NT2/D1 (cell line): ENCODE measurements at regions not wholly inside any gene's neighbourhood (a gene's known extent, or its start where the extent isn't known, plus 50 kb on each side); places are given as distances from the start of the nearest gene placed in this dataset.
"Not testable (repeated sequence)": the region's sequence is repeated elsewhere in the genome, so short reads cannot be mapped to it uniquely, and the experiment has no call there.

Experiments used
- DNase-seq: peaks from one replicate; pipeline ENCODE4 v3.0.0-alpha.2; 2011; ENCODE audit warnings: low read depth, low spot score
- H3K27me3 ChIP-seq: 2 replicates; pipeline ENCODE4 v1.6.0; 2011; ENCODE audit warnings: mild to moderate bottlenecking; ENCODE audit not compliant: insufficient read length, insufficient read depth
- H3K36me3 ChIP-seq: 2 replicates; pipeline ENCODE4 v1.6.1; 2011; ENCODE audit warnings: mild to moderate bottlenecking, low read length, mixed read lengths; ENCODE audit not compliant: insufficient read depth, insufficient read length
- H3K4me1 ChIP-seq: 2 replicates; pipeline ENCODE4 v1.5.1; 2011; ENCODE audit not compliant: insufficient read depth, insufficient read length
- H3K4me3 ChIP-seq: 2 replicates; pipeline ENCODE4 v1.5.1; 2011; ENCODE audit warnings: low read depth; ENCODE audit not compliant: insufficient read length
- H3K9ac ChIP-seq: 2 replicates; pipeline ENCODE4 v1.6.0; 2011; ENCODE audit warnings: low read depth; ENCODE audit not compliant: insufficient read length
- H3K9me3 ChIP-seq: 2 replicates; pipeline ENCODE4 v1.5.1; 2011; ENCODE audit warnings: mild to moderate bottlenecking, low read length; ENCODE audit not compliant: insufficient read depth
- SUZ12 ChIP-seq: IDR thresholded peaks from 2 replicates; pipeline ENCODE4 v1.6.1; 2011; ENCODE audit not compliant: insufficient read length, insufficient read depth; ENCODE audit errors: extremely low read depth
- YY1 ChIP-seq: IDR thresholded peaks from 2 replicates; pipeline ENCODE4 v1.6.1; 2011; ENCODE audit not compliant: insufficient read length, insufficient read depth
- ZNF274 ChIP-seq: IDR thresholded peaks from 2 replicates; pipeline ENCODE4 v1.6.1; 2011; ENCODE audit warnings: mild to moderate bottlenecking, low read depth, low read length

- H3K27me3 ChIP-seq, result no peaks in the 10 kb centered on the region
- H3K36me3 ChIP-seq, result no peaks in the 10 kb centered on the region
- DNase-seq, result no peak
- H3K4me1 ChIP-seq, result no peaks in the 10 kb centered on the region
- TF ChIP-seq SUZ12, result no peak
- no peak for TF ChIP-seq YY1
- TF ChIP-seq ZNF274, result no peak
- H3K9me3 ChIP-seq, result no peaks in the 10 kb centered on the region
- H3K4me3 ChIP-seq, result no peak overlapping the region
- H3K9ac ChIP-seq, result no peak overlapping the region
These were observed 68.2 kb downstream of the LHX9 start for GRCh38 chr1:197985351-197985750.

DNA sequence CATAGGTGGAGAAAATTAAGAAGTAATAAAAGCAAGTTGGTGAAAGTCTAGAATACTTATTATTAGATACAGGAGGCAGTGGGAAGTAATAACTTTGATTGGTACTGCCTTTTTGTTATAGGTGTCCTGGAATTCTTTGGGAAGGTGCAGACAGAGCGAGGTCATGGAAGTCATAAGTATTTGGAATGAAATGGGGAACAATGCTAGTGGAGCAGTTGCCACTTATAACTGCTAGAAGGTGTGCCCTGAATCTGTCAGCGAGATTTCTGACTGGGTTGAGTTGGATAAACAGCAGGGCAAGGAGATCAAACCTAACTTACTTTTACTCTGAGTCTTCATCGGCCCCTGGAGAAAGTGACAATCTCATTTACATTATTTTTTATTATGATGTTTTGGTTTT lies 69.6 kb downstream of the LHX9 start:
- TF ChIP-seq ZNF274, result no peak
- TF ChIP-seq SUZ12, result no peak
- no peak for TF ChIP-seq YY1
- H3K27me3 ChIP-seq, result no peaks in the 10 kb centered on the region
- no peak overlapping the region for H3K9ac ChIP-seq
- no peak overlapping the region for H3K4me3 ChIP-seq
- H3K36me3 ChIP-seq, result no peaks in the 10 kb centered on the region
- H3K9me3 ChIP-seq, result no peaks in the 10 kb centered on the region
- no peak for DNase-seq
- H3K4me1 ChIP-seq, result no peaks in the 10 kb centered on the region

DNA sequence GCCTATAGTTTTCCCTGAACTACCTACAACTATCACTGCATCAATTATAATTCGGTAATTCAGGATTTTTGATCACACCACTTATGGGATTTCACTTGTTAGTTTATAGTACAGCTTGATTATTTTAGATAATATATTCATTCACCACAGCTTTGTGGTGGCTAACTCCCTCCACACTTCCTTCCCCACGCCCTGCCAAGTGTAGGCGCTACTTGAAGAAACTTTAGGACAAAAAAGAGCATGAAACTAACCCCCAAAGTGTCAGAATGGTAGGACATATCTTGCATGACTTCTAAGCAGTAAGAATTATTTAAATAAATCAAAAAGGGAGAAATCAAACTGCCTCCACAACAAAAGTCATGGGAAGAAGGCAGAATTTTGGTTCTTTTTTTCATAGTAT lies 70.1 kb downstream of the LHX9 start:
- Histone ChIP-seq H3K36me3 (no peaks in the 10 kb centered on the region), H3K4me3 (no peak overlapping the region), H3K9ac (no peak overlapping the region), H3K9me3 (no peaks in the 10 kb centered on the region), H3K27me3 (no peaks in the 10 kb centered on the region), H3K4me1 (no peaks in the 10 kb centered on the region)
- no peak for DNase-seq
- no peak for TF ChIP-seq YY1
- no peak for TF ChIP-seq SUZ12
- TF ChIP-seq ZNF274, result no peak

DNA sequence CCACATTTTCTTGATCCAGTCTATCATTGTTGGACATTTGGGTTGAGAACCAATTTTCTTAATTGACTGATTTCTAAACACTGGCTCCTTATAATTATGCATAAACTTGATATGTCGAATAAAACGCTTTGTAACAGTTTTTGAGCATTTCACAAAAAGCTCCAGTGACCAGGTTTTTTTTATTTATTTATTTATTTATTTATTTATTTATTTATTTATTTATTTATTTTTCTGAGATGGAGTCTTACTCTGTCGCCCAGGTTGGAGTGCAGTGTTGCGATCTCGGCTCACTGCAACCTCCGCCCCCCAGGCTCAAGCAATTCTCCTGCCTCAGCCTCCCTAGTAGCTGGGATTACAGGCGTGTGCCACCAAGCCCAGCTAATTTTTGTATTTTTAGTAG lies 71.4 kb downstream of the LHX9 start:
- H3K36me3 ChIP-seq, H3K4me3 ChIP-seq, H3K9ac ChIP-seq, DNase-seq, H3K27me3 ChIP-seq, H3K9me3 ChIP-seq, H3K4me1 ChIP-seq: not testable (repeated sequence)

DNA sequence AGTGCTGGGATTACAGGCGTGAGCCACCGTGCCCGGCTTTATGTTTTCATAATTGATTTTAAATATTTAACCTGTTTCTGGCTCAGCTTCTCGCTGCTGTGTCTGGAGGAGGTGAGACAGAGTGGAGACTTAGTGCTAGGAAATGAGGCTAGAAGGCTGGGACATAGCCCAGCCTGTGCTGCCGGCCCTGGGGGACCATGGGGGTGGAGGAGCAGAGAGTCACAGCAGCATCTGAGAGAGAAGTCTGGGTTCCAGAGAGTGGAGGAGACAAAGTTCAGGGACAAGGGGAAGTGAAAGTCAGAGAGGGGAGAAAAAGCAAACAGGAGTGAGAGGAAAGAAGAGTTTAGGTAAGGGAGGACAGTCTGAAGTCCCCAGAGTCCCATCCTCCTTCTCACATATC lies 71.9 kb downstream of the LHX9 start:
- TF ChIP-seq YY1 (no peak), SUZ12 (no peak)
- Histone ChIP-seq H3K4me3 (no peak overlapping the region), H3K4me1 (no peaks in the 10 kb centered on the region), H3K36me3 (no peaks in the 10 kb centered on the region), H3K27me3 (no peaks in the 10 kb centered on the region), H3K9ac (no peak overlapping the region), H3K9me3 (no peaks in the 10 kb centered on the region)
- DNase-seq, result no peak

GRCh38 chr1:197991594-197991993 lies 74.4 kb downstream of the LHX9 start:
- Histone ChIP-seq H3K4me1 (no peaks in the 10 kb centered on the region), H3K4me3 (no peak overlapping the region), H3K27me3 (no peaks in the 10 kb centered on the region), H3K9me3 (no peaks in the 10 kb centered on the region), H3K36me3 (no peaks in the 10 kb centered on the region), H3K9ac (no peak overlapping the region)
- no peak for DNase-seq
- TF ChIP-seq ZNF274 (no peak), SUZ12 (no peak), YY1 (no peak)

- Histone ChIP-seq H3K27me3 (no peaks in the 10 kb centered on the region), H3K9ac (no peak overlapping the region), H3K4me3 (no peak overlapping the region), H3K4me1 (no peaks in the 10 kb centered on the region), H3K36me3 (no peaks in the 10 kb centered on the region), H3K9me3 (no peaks in the 10 kb centered on the region)
- no peak for DNase-seq
- no peak for TF ChIP-seq SUZ12
- no peak for TF ChIP-seq YY1
- TF ChIP-seq ZNF274, result no peak
These were observed 77.8 kb downstream of the LHX9 start for GRCh38 chr1:197994907-197995407.
